ENCODE measurements at regions not wholly inside any gene's neighbourhood (a gene's known extent, or its start where the extent isn't known, plus 50 kb on each side); places are given as distances from the start of the nearest gene placed in this dataset.

DNA sequence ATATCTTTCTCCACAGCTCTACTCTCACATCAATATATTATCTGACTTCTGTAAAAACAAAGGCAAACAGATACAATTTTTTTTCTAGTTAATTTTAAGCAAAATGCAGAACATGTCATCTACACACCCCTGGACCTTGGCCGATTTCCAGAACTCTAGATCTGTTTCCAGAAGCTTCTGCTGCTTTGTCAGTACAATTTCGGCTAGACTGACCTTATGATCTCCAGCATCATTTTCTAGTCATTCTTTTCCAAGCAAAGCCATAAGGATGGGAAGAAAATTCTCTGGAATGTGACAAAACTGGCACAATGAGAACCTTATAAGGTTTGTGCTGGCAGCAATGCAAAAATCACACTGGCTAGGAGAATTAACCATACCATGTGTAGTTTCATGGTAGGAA, 132.8 kb upstream of the MPDZ start:
- Histone ChIP-seq H3K36me3 (ENCODE audit: control insufficient read depth in 2 of 2, extremely low read depth in 1 of 2, insufficient read depth in 2 of 2, low read length in 2 of 2) (no peaks in the 10 kb centered on the region), H3K27ac (ENCODE audit: insufficient read depth, low read depth, low read length) (no peak overlapping the region), H3K4me1 (ENCODE audit: control insufficient read depth, extremely low read depth, insufficient read depth, low read length) (no peaks in the 10 kb centered on the region), H3K9ac (replicated peaks; ENCODE audit: extremely low read depth, insufficient read depth, low read length) (no peak overlapping the region), H3K9me3 (replicated peaks; ENCODE audit: control insufficient read depth, insufficient read depth, low read length) (no peaks in the 10 kb centered on the region), H3K4me2 (ENCODE audit: insufficient read depth, low read length) (no peak overlapping the region), H2AFZ (ENCODE audit: low read depth, low read length) (no peak overlapping the region), H3K9me1 (replicated peaks; ENCODE audit: control insufficient read depth, extremely low read depth, insufficient read depth, low read length) (no peaks in the 10 kb centered on the region), H3K4me3 (replicated peaks in 1 of 3; ENCODE audit: insufficient read depth in 1 of 3, low read depth in 1 of 3, low read length in 3 of 3) (no peak overlapping the region), H3K79me2 (ENCODE audit: control insufficient read depth, insufficient read depth, low read length) (no peaks in the 10 kb centered on the region), H3K27me3 (ENCODE audit: control insufficient read depth in 2 of 2, insufficient read depth in 2 of 2, low read length in 2 of 2) (peaks cover 4 to 8% of the 10 kb centered on the region in 2 experiments), H4K20me1 (replicated peaks; ENCODE audit: control insufficient read depth, extremely low read depth, insufficient read depth, low read length) (no peaks in the 10 kb centered on the region)
- dilution Hi-C loops (cut with MboI; ENCODE audit: extremely low pct_ligation_motif_present, low sequenced_read_pairs) = no loop called here
- no peak for FAIRE-seq
- DNase-seq (ENCODE audit: low read depth, low spot score) = no peak
- intact Hi-C loops (cut with micrococcal nuclease) = loop anchor here (5.0 to 10.0 kb wide), 3 partner anchors 60 to 688 kb away; no protein-coding TSS in a partner anchor
- ChIA-PET POLR2A (no interaction called here), CTCF (interaction anchor here (1.6 to 2.2 kb wide), 2 partner anchors 11 to 16 kb away, joined by 5 read pairs; no protein-coding TSS in a partner anchor)
- TF ChIP-seq FOS (IDR thresholded peaks at IDR 0.05; ENCODE audit: borderline replicate concordance, insufficient read depth, low read length) (no peak), POLR2A (IDR thresholded peaks at IDR 0.05; ENCODE audit: low read depth, low read length) (no peak), MYC (IDR thresholded peaks at IDR 0.05; ENCODE audit: low read depth, low read length) (no peak), POLR2AphosphoS5 (IDR thresholded peaks at IDR 0.05; ENCODE audit: insufficient read depth, low read depth, low read length) (no peak), JUN (IDR thresholded peaks at IDR 0.05; ENCODE audit: borderline replicate concordance, insufficient read depth, insufficient read length, low read depth) (no peak), EZH2 (IDR thresholded peaks at IDR 0.05; ENCODE audit: borderline replicate concordance, low read depth, low read length, severe bottlenecking) (no peak), GATA2 (IDR thresholded peaks at IDR 0.05; ENCODE audit: insufficient read depth, insufficient read length, low read depth, low read length) (no peak)
- TF ChIP-seq, protein P1, sequence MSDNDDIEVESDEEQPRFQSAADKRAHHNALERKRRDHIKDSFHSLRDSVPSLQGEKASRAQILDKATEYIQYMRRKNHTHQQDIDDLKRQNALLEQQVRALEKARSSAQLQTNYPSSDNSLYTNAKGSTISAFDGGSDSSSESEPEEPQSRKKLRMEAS (IDR thresholded peaks at IDR 0.05; ENCODE audit: insufficient read depth, insufficient read length) = no peak
- TF ChIP-seq, protein P2, sequence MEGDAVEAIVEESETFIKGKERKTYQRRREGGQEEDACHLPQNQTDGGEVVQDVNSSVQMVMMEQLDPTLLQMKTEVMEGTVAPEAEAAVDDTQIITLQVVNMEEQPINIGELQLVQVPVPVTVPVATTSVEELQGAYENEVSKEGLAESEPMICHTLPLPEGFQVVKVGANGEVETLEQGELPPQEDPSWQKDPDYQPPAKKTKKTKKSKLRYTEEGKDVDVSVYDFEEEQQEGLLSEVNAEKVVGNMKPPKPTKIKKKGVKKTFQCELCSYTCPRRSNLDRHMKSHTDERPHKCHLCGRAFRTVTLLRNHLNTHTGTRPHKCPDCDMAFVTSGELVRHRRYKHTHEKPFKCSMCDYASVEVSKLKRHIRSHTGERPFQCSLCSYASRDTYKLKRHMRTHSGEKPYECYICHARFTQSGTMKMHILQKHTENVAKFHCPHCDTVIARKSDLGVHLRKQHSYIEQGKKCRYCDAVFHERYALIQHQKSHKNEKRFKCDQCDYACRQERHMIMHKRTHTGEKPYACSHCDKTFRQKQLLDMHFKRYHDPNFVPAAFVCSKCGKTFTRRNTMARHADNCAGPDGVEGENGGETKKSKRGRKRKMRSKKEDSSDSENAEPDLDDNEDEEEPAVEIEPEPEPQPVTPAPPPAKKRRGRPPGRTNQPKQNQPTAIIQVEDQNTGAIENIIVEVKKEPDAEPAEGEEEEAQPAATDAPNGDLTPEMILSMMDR (IDR thresholded peaks at IDR 0.05; ENCODE audit: extremely low read depth in 1 of 2, insufficient read depth in 1 of 2, low read depth in 1 of 2, low read length in 2 of 2) = no peak
- no TSS peak for BruUV-seq (replicated peaks)

All from endothelial cell of umbilical vein (primary cell).